Activated naive CD8-positive, alpha-beta T cell treated with anti-CD3 and anti-CD28 coated beads, Interleukin-2, amount 10 ng/mL, durations not matched to agents 7 days and 5 days (primary cell): ENCODE measurements at regions not wholly inside any gene's neighbourhood (a gene's known extent, or its start where the extent isn't known, plus 50 kb on each side); places are given as distances from the start of the nearest gene placed in this dataset.
"Not testable (repeated sequence)": the region's sequence is repeated elsewhere in the genome, so short reads cannot be mapped to it uniquely, and the experiment has no call there.

Source experiments
- ATAC-seq: fragments of 150-1000 bp; cut with Tn5 transposase; one replicate; pipeline ENCODE4 v1.10.0; 2021; ENCODE audit warnings: low read depth, moderate library complexity
- POLR2A ChIA-PET: fragments of 350-600 bp; sonication (Branson Sonifier 250); formaldehyde crosslinking; loops from one replicate; lab custom pipeline; 2021; ENCODE audit warnings: antibody characterized with exemption; lab: Charles Lee
- DNase-seq: peaks from one replicate; pipeline ENCODE4 v3.0.0; 2021
- H3K27ac Mint-ChIP-seq: one replicate; pipeline ENCODE4 v1.8.0; 2022; ENCODE audit warnings: mild to moderate bottlenecking, mixed read lengths
- H3K27me3 Mint-ChIP-seq: one replicate; pipeline ENCODE4 v1.8.0; 2022; ENCODE audit warnings: mild to moderate bottlenecking, moderate library complexity, mixed read lengths
- H3K36me3 Mint-ChIP-seq: one replicate; pipeline ENCODE4 v1.8.0; 2021; ENCODE audit warnings: mild to moderate bottlenecking, mixed read lengths
- H3K4me1 Mint-ChIP-seq: one replicate; pipeline ENCODE4 v1.8.0; 2021; ENCODE audit warnings: mixed read lengths
- H3K4me3 Mint-ChIP-seq: one replicate; pipeline ENCODE4 v1.8.0; 2022; ENCODE audit warnings: mild to moderate bottlenecking, moderate library complexity, mixed read lengths
- H3K9me3 Mint-ChIP-seq: one replicate; pipeline ENCODE4 v1.8.0; 2021; ENCODE audit warnings: mixed read lengths

- ATAC-seq = no peak
- DNase-seq = no peak
- H3K4me3 Mint-ChIP-seq = no peak overlapping the region
- H3K4me1 Mint-ChIP-seq = no peaks in the 10 kb centered on the region
- no peak overlapping the region for H3K27ac Mint-ChIP-seq
- H3K27me3 Mint-ChIP-seq = no peaks in the 10 kb centered on the region
- H3K9me3 Mint-ChIP-seq = no peaks in the 10 kb centered on the region
- no peaks in the 10 kb centered on the region for H3K36me3 Mint-ChIP-seq
- POLR2A ChIA-PET = no interaction called here
These were observed 97.8 kb downstream of the OAT start for GRCh38 chr10:124320778-124321432.

GRCh38 chr10:124319926-124320391 lies 98.8 kb downstream of the OAT start:
- H3K9me3 Mint-ChIP-seq = peaks cover 1% of the 10 kb centered on the region
- ATAC-seq (no peak), DNase-seq (no peak)
- POLR2A ChIA-PET = no interaction called here
- no peaks in the 10 kb centered on the region for H3K4me1 Mint-ChIP-seq
- H3K36me3 Mint-ChIP-seq = no peaks in the 10 kb centered on the region
- H3K27me3 Mint-ChIP-seq = no peaks in the 10 kb centered on the region
- no peak overlapping the region for H3K27ac Mint-ChIP-seq
- no peak overlapping the region for H3K4me3 Mint-ChIP-seq

GRCh38 chr10:124319520-124319919 lies 99.2 kb downstream of the OAT start:
- DNase-seq, POLR2A ChIA-PET, H3K4me1 Mint-ChIP-seq, H3K27me3 Mint-ChIP-seq, H3K36me3 Mint-ChIP-seq, H3K9me3 Mint-ChIP-seq, H3K27ac Mint-ChIP-seq, ATAC-seq, H3K4me3 Mint-ChIP-seq: not testable (repeated sequence)

GRCh38 chr10:124318811-124319210 lies 99.9 kb downstream of the OAT start:
- Mint-ChIP-seq H3K27ac (no peak overlapping the region), H3K4me3 (no peak overlapping the region), H3K9me3 (peaks cover 1% of the 10 kb centered on the region), H3K36me3 (no peaks in the 10 kb centered on the region), H3K27me3 (peaks cover 2% of the 10 kb centered on the region), H3K4me1 (no peaks in the 10 kb centered on the region)
- POLR2A ChIA-PET = no interaction called here
- ATAC-seq = no peak
- no peak for DNase-seq

- Mint-ChIP-seq H3K4me1 (no peaks in the 10 kb centered on the region), H3K27ac (no peak overlapping the region), H3K36me3 (no peaks in the 10 kb centered on the region), H3K9me3 (peaks cover 5% of the 10 kb centered on the region), H3K27me3 (peaks cover 2% of the 10 kb centered on the region), H3K4me3 (no peak overlapping the region)
- DNase-seq (no peak), ATAC-seq (no peak)
- POLR2A ChIA-PET = no interaction called here
These were observed 100.6 kb downstream of the OAT start for GRCh38 chr10:124318076-124318475.

- Mint-ChIP-seq H3K27me3 (peaks cover 4% of the 10 kb centered on the region), H3K4me1 (no peaks in the 10 kb centered on the region), H3K4me3 (no peak overlapping the region), H3K9me3 (peaks cover 5% of the 10 kb centered on the region), H3K27ac (no peak overlapping the region), H3K36me3 (no peaks in the 10 kb centered on the region)
- POLR2A ChIA-PET = no interaction called here
- DNase-seq = no peak
- ATAC-seq = no peak
These were observed 102.4 kb downstream of the OAT start for GRCh38 chr10:124316326-124316725.

- Mint-ChIP-seq H3K9me3 (peaks cover 5% of the 10 kb centered on the region), H3K36me3 (no peaks in the 10 kb centered on the region), H3K27ac (no peak overlapping the region), H3K27me3 (peaks cover 4% of the 10 kb centered on the region), H3K4me3 (no peak overlapping the region), H3K4me1 (no peaks in the 10 kb centered on the region)
- DNase-seq (no peak), ATAC-seq (no peak)
- POLR2A ChIA-PET = no interaction called here
These were observed 103.0 kb downstream of the OAT start for GRCh38 chr10:124315591-124316270.

- Mint-ChIP-seq H3K4me1 (no peaks in the 10 kb centered on the region), H3K27ac (no peak overlapping the region), H3K9me3 (peaks cover 5% of the 10 kb centered on the region), H3K27me3 (peaks cover 15% of the 10 kb centered on the region), H3K4me3 (no peak overlapping the region), H3K36me3 (no peaks in the 10 kb centered on the region)
- POLR2A ChIA-PET = no interaction called here
- no peak for DNase-seq
- ATAC-seq = no peak
These were observed 105.3 kb downstream of the OAT start for GRCh38 chr10:124313374-124313773.

- POLR2A ChIA-PET = no interaction called here
- H3K4me3 Mint-ChIP-seq = no peak overlapping the region
- no peaks in the 10 kb centered on the region for H3K4me1 Mint-ChIP-seq
- peaks cover 4% of the 10 kb centered on the region for H3K9me3 Mint-ChIP-seq
- peaks cover 13% of the 10 kb centered on the region for H3K27me3 Mint-ChIP-seq
- H3K36me3 Mint-ChIP-seq = no peaks in the 10 kb centered on the region
- no peak overlapping the region for H3K27ac Mint-ChIP-seq
- no peak for ATAC-seq
- no peak for DNase-seq
These were observed 109.9 kb downstream of the OAT start for GRCh38 chr10:124308811-124309210.

- POLR2A ChIA-PET = no interaction called here
- no peaks in the 10 kb centered on the region for H3K4me1 Mint-ChIP-seq
These were observed 110.6 kb downstream of the OAT start for GRCh38 chr10:124308056-124308645.

GRCh38 chr10:124307591-124307990 lies 111.1 kb downstream of the OAT start:
- Mint-ChIP-seq H3K4me1 (no peaks in the 10 kb centered on the region), H3K27me3 (peaks cover 13% of the 10 kb centered on the region), H3K4me3 (no peak overlapping the region), H3K27ac (no peak overlapping the region), H3K9me3 (no peaks in the 10 kb centered on the region), H3K36me3 (no peaks in the 10 kb centered on the region)
- POLR2A ChIA-PET = no interaction called here
- no peak for DNase-seq
- no peak for ATAC-seq

More at GRCh38 chr10:124308056-124308645, 110.6 kb downstream of the OAT start:
- ATAC-seq = no peak
- Mint-ChIP-seq H3K27me3 (peaks cover 13% of the 10 kb centered on the region), H3K27ac (no peak overlapping the region), H3K4me3 (no peak overlapping the region), H3K9me3 (no peaks in the 10 kb centered on the region), H3K36me3 (no peaks in the 10 kb centered on the region)
- no peak for DNase-seq

GRCh38 chr10:124306922-124307371 lies 111.8 kb downstream of the OAT start:
- no peak overlapping the region for H3K4me3 Mint-ChIP-seq
- no peak overlapping the region for H3K27ac Mint-ChIP-seq
- peaks cover 13% of the 10 kb centered on the region for H3K27me3 Mint-ChIP-seq
- no peaks in the 10 kb centered on the region for H3K4me1 Mint-ChIP-seq
- ATAC-seq (no peak), DNase-seq (no peak)
- POLR2A ChIA-PET = no interaction called here
- no peaks in the 10 kb centered on the region for H3K36me3 Mint-ChIP-seq
- H3K9me3 Mint-ChIP-seq = no peaks in the 10 kb centered on the region

GRCh38 chr10:124306520-124306919 lies 112.2 kb downstream of the OAT start:
- H3K9me3 Mint-ChIP-seq = peaks cover under 1% of the 10 kb centered on the region
- POLR2A ChIA-PET = no interaction called here

GRCh38 chr10:124305984-124306383 lies 112.7 kb downstream of the OAT start:
- peaks cover 4% of the 10 kb centered on the region for H3K9me3 Mint-ChIP-seq
- DNase-seq = no peak
- H3K27ac Mint-ChIP-seq = no peak overlapping the region
- H3K36me3 Mint-ChIP-seq = no peaks in the 10 kb centered on the region
- POLR2A ChIA-PET = no interaction called here
- H3K27me3 Mint-ChIP-seq = peaks cover 11% of the 10 kb centered on the region
- ATAC-seq = no peak
- H3K4me3 Mint-ChIP-seq = no peak overlapping the region
- H3K4me1 Mint-ChIP-seq = no peaks in the 10 kb centered on the region

More at GRCh38 chr10:124306520-124306919, 112.2 kb downstream of the OAT start:
- no peaks in the 10 kb centered on the region for H3K4me1 Mint-ChIP-seq
- no peak for DNase-seq
- H3K27ac Mint-ChIP-seq = no peak overlapping the region
- peaks cover 11% of the 10 kb centered on the region for H3K27me3 Mint-ChIP-seq
- no peaks in the 10 kb centered on the region for H3K36me3 Mint-ChIP-seq
- no peak for ATAC-seq
- H3K4me3 Mint-ChIP-seq = no peak overlapping the region
